PFSK-1 (cell line): ENCODE measurements at regions not wholly inside any gene's neighbourhood (a gene's known extent, or its start where the extent isn't known, plus 50 kb on each side); places are given as distances from the start of the nearest gene placed in this dataset.

Source experiments
- FOXP2 ChIP-seq: optimal IDR thresholded peaks from 2 replicates; pipeline ENCODE3; 2011; ENCODE audit warnings: borderline replicate concordance, control low read depth, inconsistent platforms; ENCODE audit not compliant: insufficient read depth; ENCODE audit errors: extremely low read length, extremely low read depth
- POLR2AphosphoS5 ChIP-seq: IDR thresholded peaks from 2 replicates; pipeline ENCODE4 v1.6.1; 2012; ENCODE audit warnings: low read depth, mild to moderate bottlenecking, control low read depth, low read length, moderate library complexity
- SIN3A ChIP-seq: IDR thresholded peaks from 2 replicates; pipeline ENCODE4 v1.6.1; 2012; ENCODE audit warnings: mild to moderate bottlenecking, low read length, moderate library complexity, borderline replicate concordance; ENCODE audit not compliant: insufficient read depth
- TAF1 ChIP-seq: IDR thresholded peaks from 2 replicates; pipeline ENCODE4 v1.6.1; 2012; ENCODE audit warnings: low read length, control low read depth, borderline replicate concordance; ENCODE audit not compliant: insufficient read depth
- TF ChIP-seq, protein P1 (sequence below), 2 experiments: IDR thresholded peaks; 2 replicates each; pipeline versions ENCODE4 v1.6.1 to v1.8.0; 2011 to 2012; ENCODE audit warnings: low read depth in 2 of 2, low read length in 2 of 2, control low read depth in 1 of 2, inconsistent platforms in 1 of 2, mild to moderate bottlenecking in 1 of 2, moderate library complexity in 1 of 2; ENCODE audit not compliant: insufficient read depth in 1 of 2

DNA sequence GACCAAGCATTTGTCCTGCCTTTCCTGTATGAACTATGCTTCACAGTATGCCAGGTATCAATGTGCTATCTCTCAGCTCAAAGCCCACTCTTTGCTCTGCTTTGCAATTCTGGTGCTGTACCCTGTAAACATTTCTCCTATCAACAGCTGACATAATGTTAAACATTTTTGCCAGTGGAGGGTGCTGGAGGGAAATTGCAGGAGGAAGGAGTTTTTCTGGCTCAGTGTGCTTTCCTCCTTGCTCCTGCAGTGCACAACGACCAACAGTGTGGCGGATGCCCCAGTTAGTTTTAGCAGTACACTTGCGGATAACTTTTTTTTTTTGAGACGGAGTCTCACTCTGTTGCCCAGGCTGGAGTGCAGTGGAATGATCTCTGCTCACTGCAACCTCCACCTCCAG is 67.1 kb upstream of the PTGFRN start:
- TF ChIP-seq SIN3A: no peak
- no peak for TF ChIP-seq FOXP2
- no peak for TF ChIP-seq POLR2AphosphoS5

DNA sequence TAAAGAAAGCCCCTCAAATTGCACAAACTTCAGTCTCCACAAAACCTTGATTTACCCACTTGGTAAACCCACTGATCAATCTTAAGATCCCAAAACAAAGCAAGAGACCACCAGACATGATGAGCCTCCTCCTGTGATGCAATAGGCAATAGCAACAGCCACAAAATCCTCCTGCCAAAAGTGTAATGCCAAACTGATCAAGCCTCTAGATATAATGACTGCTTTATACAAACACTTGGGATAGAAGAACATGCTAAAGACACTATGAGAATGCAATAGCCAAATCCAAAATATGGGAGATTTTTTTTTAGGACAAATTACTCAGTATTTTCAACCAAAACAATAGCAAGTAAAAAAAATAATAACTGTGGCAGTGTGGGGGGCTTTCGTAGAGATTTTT is 64.9 kb upstream of the PTGFRN start:
- TF ChIP-seq, protein P1, sequence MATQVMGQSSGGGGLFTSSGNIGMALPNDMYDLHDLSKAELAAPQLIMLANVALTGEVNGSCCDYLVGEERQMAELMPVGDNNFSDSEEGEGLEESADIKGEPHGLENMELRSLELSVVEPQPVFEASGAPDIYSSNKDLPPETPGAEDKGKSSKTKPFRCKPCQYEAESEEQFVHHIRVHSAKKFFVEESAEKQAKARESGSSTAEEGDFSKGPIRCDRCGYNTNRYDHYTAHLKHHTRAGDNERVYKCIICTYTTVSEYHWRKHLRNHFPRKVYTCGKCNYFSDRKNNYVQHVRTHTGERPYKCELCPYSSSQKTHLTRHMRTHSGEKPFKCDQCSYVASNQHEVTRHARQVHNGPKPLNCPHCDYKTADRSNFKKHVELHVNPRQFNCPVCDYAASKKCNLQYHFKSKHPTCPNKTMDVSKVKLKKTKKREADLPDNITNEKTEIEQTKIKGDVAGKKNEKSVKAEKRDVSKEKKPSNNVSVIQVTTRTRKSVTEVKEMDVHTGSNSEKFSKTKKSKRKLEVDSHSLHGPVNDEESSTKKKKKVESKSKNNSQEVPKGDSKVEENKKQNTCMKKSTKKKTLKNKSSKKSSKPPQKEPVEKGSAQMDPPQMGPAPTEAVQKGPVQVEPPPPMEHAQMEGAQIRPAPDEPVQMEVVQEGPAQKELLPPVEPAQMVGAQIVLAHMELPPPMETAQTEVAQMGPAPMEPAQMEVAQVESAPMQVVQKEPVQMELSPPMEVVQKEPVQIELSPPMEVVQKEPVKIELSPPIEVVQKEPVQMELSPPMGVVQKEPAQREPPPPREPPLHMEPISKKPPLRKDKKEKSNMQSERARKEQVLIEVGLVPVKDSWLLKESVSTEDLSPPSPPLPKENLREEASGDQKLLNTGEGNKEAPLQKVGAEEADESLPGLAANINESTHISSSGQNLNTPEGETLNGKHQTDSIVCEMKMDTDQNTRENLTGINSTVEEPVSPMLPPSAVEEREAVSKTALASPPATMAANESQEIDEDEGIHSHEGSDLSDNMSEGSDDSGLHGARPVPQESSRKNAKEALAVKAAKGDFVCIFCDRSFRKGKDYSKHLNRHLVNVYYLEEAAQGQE (IDR thresholded peaks at IDR 0.05; ENCODE audit: insufficient read depth in 1 of 2, low read depth in 2 of 2, low read length in 2 of 2): no peak
- TF ChIP-seq POLR2AphosphoS5: no peak
- no peak for TF ChIP-seq FOXP2
- no peak for TF ChIP-seq TAF1
- no peak for TF ChIP-seq SIN3A

DNA sequence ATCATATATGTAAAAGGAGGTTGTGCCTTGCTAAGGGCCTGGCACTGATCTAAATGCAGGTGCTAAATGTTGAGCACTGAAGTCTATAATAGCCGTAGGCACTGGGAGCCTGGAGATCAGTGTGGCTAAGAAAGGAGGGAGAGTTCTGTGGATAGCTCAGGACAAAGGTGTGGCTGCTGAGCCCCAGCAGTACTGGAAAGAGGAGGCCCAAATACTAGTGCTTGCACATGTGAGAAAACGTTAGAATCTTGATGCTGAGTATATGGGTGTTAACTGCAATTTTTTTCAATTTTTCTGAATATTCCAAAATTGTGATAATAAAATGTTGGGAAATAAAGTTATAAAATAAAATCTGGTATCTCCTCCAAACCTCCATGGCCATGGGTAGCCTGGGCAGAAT is 62.5 kb upstream of the PTGFRN start:
- TF ChIP-seq, protein P1 (IDR thresholded peaks at IDR 0.05; ENCODE audit: insufficient read depth in 1 of 2, low read depth in 2 of 2, low read length in 2 of 2): no peak
- no peak for TF ChIP-seq FOXP2
- no peak for TF ChIP-seq POLR2AphosphoS5
- TF ChIP-seq SIN3A: no peak
- TF ChIP-seq TAF1: no peak

DNA sequence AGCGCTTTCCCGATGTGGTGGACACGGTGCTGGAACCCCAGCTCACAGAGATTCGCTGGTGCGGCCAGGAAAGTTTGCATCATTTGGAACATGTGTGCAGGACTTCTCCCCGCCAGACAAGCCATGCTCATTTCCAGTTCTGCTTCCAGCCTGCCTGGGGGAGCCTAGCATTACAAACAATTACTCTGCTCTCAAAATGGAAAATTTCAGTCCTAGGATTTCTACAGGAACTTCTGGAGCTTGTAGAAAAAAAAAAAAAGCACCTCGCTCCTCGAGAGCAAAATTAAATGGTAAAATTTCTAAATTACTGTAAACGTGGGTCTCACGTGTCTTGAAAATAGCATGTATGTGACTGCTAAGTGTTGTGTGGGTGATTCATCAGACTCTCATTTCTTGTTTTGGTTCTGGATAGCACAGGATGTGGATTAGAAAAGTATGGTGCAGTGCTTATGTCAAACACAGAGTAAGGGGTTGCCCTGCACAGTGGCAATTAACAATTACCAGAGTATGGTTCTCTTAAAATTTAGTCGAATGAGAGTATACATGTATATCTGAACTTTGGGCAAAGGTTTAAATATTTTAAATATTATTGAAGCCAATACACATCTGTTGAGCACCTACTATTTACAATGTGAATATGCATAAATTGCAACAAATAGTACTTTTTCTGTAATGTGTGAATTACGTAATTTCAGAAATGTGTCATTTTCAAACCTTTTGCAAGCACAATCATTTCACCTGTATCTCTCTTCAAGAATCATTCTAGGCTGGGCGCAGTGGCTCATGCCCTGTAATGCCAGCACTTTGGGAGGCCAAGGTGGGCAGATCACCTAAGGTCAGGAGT is 61.8 kb upstream of the PTGFRN start:
- no peak for TF ChIP-seq POLR2AphosphoS5
- TF ChIP-seq SIN3A: no peak
- TF ChIP-seq TAF1: no peak
- TF ChIP-seq FOXP2: no peak
- TF ChIP-seq, protein P1 (IDR thresholded peaks at IDR 0.05; ENCODE audit: insufficient read depth in 1 of 2, low read depth in 2 of 2, low read length in 2 of 2): no peak

DNA sequence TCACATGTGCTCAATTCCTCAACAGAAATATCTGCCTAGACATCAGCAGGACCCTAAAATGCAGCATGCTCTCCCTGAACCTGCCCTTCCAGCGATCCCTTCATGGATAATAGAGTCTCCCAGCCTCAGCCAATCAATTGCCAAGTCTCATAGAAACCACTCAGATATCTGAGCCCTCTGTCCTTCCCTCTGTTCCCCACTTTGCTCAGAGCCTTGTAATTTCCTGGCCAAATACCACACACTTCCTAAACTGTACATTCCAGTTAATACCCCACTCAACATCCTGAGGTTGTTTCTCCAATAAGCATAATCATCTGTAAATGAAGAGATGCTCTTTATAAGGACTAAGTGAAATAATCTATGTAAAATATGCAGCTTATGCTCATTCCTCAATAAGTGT is 59.3 kb upstream of the PTGFRN start:
- no peak for TF ChIP-seq POLR2AphosphoS5
- TF ChIP-seq FOXP2: no peak
- TF ChIP-seq, protein P1 (IDR thresholded peaks at IDR 0.05; ENCODE audit: insufficient read depth in 1 of 2, low read depth in 2 of 2, low read length in 2 of 2): no peak
- TF ChIP-seq TAF1: no peak
- TF ChIP-seq SIN3A: no peak
